NB4 (cell line): ENCODE measurements at regions not wholly inside any gene's neighbourhood (a gene's known extent, or its start where the extent isn't known, plus 50 kb on each side); places are given as distances from the start of the nearest gene placed in this dataset.

Experiments used
- DNase-seq: peaks from one replicate; pipeline ENCODE4 v3.0.0; 2010; ENCODE audit warnings: low read depth
- H3K4me3 ChIP-seq: one replicate; pipeline ENCODE4 v1.5.1; 2011; ENCODE audit warnings: mild to moderate bottlenecking, low read depth, low read length, moderate library complexity
- CTCF ChIP-seq: IDR thresholded peaks from one replicate; pipeline ENCODE4 v1.5.1; 2012; ENCODE audit warnings: low read depth, low read length
- MYC ChIP-seq: IDR thresholded peaks from 2 replicates; pipeline ENCODE4 v1.6.1; 2011; ENCODE audit warnings: low read depth, low read length
- POLR2A ChIP-seq: IDR thresholded peaks from 2 replicates; pipeline ENCODE4 v1.6.1; 2011; ENCODE audit warnings: mild to moderate bottlenecking; ENCODE audit not compliant: insufficient read length; ENCODE audit errors: extremely low read depth
- TF ChIP-seq, protein P1 (sequence below): IDR thresholded peaks from 2 replicates; pipeline ENCODE4 v1.6.1; 2011; ENCODE audit warnings: low read depth, low read length

DNA sequence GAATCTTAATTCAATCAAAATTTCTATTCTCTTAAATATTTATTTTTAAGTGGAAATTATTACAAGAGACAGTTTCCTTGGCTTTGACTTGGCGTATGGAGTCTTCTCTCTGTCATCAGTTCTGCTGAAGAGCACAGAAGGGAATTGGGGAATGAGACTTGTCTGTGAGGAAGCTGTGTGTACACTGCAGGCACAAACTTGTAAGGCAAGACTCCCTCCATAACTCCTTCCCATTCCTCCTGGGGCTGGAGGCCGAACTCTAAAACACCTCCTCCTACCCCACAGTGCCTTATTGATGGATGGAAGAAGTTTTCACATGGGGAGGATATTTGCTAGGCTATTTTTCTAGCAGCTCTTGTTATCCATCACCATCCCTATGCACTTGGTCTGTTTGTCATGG lies 187.4 kb upstream of the ELL2 start:
- TF ChIP-seq MYC (no peak), POLR2A (no peak), CTCF (no peak)
- TF ChIP-seq, protein P1, sequence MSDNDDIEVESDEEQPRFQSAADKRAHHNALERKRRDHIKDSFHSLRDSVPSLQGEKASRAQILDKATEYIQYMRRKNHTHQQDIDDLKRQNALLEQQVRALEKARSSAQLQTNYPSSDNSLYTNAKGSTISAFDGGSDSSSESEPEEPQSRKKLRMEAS: no peak
- H3K4me3 ChIP-seq: no peak overlapping the region
- no peak for DNase-seq

DNA sequence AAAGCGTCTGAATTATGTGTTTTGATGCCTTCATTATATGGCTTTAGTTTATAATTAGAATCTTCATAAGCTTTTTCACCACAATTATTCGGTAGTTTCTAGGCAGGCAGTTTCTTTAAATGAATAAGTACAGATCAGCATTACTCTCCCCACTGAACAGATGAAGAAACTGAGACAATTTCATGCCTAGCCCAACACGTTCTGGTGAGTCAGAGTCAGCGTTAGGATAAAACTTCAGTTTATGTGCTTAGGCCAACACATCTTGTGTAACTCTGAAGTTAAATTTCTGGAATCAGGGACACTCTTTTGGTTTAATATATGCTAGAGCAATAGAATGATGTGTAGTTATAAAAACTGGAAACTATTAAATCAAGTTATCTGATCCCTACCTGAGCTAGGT lies 186.7 kb upstream of the ELL2 start:
- DNase-seq: no peak
- no peak overlapping the region for H3K4me3 ChIP-seq
- TF ChIP-seq POLR2A: no peak
- TF ChIP-seq MYC: no peak
- no peak for TF ChIP-seq CTCF
- TF ChIP-seq, protein P1: no peak

DNA sequence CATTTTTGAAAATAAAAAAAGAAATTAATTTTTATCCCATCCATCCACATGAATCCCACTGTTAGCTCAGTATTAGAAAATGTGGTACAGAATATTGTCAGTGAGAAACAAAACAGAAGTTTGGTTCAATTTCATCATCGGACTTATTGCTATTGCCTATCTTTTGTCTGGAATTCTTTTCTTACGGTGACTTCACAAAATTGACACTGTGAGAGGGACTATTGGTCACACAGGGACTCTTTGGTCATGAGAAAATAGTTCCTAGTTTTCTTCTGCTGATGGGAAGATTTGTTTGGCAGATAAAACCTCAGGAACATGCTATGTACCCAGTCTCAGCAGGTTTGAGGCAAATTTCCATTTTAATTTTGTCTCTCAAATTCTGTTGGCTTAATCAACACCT lies 186.2 kb upstream of the ELL2 start:
- no peak overlapping the region for H3K4me3 ChIP-seq
- no peak for DNase-seq
- TF ChIP-seq CTCF (no peak), MYC (no peak)

DNA sequence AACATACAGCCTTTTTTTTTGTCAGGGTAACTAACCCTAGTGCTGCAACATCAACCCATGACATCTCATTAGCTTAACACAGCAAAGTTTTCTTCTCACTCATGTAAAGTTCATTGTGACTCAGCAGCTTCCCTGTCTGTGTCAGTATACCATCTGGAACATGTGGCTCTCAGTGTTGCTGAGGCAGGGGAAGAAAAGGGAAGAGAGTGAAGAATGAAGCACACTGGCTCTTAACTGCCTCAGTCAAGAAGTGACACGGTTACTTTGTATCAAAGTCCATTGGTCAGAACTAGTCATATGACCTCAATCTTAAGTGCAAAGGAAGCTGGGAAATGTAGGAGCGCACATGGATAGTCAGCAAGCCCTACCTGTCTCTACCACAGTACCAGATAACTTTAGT lies 185.0 kb upstream of the ELL2 start:
- DNase-seq: peak; percentile 73
- TF ChIP-seq MYC (peak; percentile 94), POLR2A (no peak), CTCF (no peak)
- TF ChIP-seq, protein P1: peak; percentile 95
- H3K4me3 ChIP-seq: no peak overlapping the region

GRCh38 chr5:96144289-96144688 lies 182.6 kb upstream of the ELL2 start:
- no peak overlapping the region for H3K4me3 ChIP-seq
- TF ChIP-seq POLR2A: no peak
- no peak for DNase-seq

- DNase-seq: no peak
- TF ChIP-seq POLR2A (no peak), MYC (no peak), CTCF (no peak)
- TF ChIP-seq, protein P1: no peak
- H3K4me3 ChIP-seq: no peak overlapping the region
These were observed 181.8 kb upstream of the ELL2 start for GRCh38 chr5:96143450-96143849.
